Sigmoid colon (tissue), 4 donors: ENCODE measurements at regions not wholly inside any gene's neighbourhood (a gene's known extent, or its start where the extent isn't known, plus 50 kb on each side); places are given as distances from the start of the nearest gene placed in this dataset.

Source experiments
- CTCF ChIP-seq, 4 experiments: fragments of 450-650 bp in 3 of 4; fragments of 200-600 bp in 1 of 4; IDR thresholded peaks; one replicate each; pipeline ENCODE4 v1.5.1; 2016 to 2019; ENCODE audit warnings: antibody characterized with exemption in 4 of 4, mild to moderate bottlenecking in 3 of 4, moderate library complexity in 2 of 4
- EP300 ChIP-seq, 4 donors: sonication (generic); formaldehyde crosslinking; IDR thresholded peaks; one replicate each; pipeline ENCODE4 v1.6.1; 2017; ENCODE audit warnings: antibody characterized with exemption in 4 of 4
- POLR2AphosphoS5 ChIP-seq, 4 donors: sonication (generic); formaldehyde crosslinking; IDR thresholded peaks; one replicate each; pipeline ENCODE4 v1.6.1; 2017; ENCODE audit warnings: antibody characterized with exemption in 4 of 4

GRCh38 chr1:13947658-13948057, 247.7 kb downstream of the PRDM2 start:
- TF ChIP-seq CTCF (IDR thresholded peaks at IDR 0.05) (no peak), EP300 (IDR thresholded peaks at IDR 0.05) (no peak), POLR2AphosphoS5 (IDR thresholded peaks at IDR 0.05) (no peak)
